D341Med (cell line): ENCODE measurements at regions not wholly inside any gene's neighbourhood (a gene's known extent, or its start where the extent isn't known, plus 50 kb on each side); places are given as distances from the start of the nearest gene placed in this dataset.
"Not testable (repeated sequence)": the region's sequence is repeated elsewhere in the genome, so short reads cannot be mapped to it uniquely, and the experiment has no call there.

Experiments used
- DNase-seq: peaks from one replicate; pipeline ENCODE4 v3.0.0; 2012; ENCODE audit warnings: low spot score

GRCh38 chrX:104513162-104513561 is 52.8 kb upstream of the IL1RAPL2 start:
- DNase-seq, result no peak

- DNase-seq, result no peak
These were observed 55.2 kb upstream of the IL1RAPL2 start for GRCh38 chrX:104510801-104511200.

GRCh38 chrX:104502460-104502859 is 63.5 kb upstream of the IL1RAPL2 start:
- no peak for DNase-seq

- DNase-seq, result no peak
These were observed 77.2 kb upstream of the IL1RAPL2 start for GRCh38 chrX:104488811-104489210.

DNA sequence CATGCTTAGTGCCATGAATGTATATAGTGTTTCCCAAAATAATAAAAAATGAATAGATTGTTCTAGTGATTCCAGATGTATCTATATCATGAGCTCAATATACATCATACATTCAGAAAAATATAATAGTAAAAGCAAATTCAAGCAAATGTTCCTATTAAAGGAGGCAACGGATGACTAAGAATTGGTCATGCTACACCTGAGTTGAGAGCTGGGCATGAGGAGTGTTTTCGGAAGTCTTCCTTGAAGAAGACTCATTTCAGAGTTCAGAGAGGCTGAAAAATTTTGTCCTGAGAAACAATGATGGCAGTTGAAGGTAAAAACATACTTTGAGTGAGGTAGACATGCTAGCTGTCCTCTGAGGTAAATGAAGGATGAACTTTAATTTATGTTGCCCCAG is 79.3 kb upstream of the IL1RAPL2 start:
- DNase-seq, result no peak

- DNase-seq, result no peak
These were observed 83.2 kb upstream of the IL1RAPL2 start for GRCh38 chrX:104482757-104483156.

GRCh38 chrX:104469771-104470170 is 96.2 kb upstream of the IL1RAPL2 start:
- no peak for DNase-seq

DNA sequence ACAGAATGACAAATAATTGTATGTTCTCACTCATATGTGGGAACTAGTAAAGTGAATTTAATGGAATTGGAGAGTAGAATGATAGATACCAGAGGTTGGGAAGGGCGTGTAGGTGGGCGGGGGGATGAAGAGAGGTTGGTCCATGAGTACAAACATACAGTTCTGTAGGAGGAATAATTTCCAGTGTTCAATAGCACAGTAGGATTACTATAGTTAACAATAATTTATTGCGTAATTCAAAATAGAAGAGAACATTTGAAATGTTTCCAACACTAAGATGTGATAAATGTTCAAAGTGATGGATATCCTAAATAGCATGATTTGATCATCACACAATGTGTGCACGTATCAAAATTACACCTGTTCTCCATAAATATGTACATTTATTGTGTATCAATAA is 106.2 kb upstream of the IL1RAPL2 start:
- DNase-seq, result no peak

GRCh38 chrX:104457130-104457529 is 108.9 kb upstream of the IL1RAPL2 start:
- DNase-seq, result not testable (repeated sequence)

GRCh38 chrX:104450316-104450715 is 115.7 kb upstream of the IL1RAPL2 start:
- no peak for DNase-seq

- DNase-seq, result no peak
These were observed 120.4 kb upstream of the IL1RAPL2 start for GRCh38 chrX:104445591-104445990.

DNA sequence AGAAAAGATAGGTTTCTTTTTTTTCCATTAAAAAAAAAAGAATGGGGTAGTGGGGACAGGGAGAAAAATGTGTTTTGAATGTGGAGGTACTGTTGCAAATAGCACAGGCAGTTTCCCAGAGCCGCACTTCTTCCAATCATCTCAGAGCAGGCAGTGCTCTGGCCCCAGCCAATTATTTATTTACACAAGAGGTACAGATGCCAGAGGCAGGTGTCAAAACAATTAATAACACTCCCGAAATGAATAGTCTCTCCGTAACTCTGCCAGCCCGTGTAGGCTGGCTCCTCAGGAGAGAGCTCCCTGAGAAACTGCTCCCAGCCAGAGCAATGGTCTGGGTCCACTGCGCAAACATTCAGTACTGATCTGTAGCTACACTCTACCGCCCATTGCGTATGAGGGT is 130.8 kb upstream of the IL1RAPL2 start:
- DNase-seq, result no peak

GRCh38 chrX:104432321-104432720 is 133.7 kb upstream of the IL1RAPL2 start:
- DNase-seq, result no peak

DNA sequence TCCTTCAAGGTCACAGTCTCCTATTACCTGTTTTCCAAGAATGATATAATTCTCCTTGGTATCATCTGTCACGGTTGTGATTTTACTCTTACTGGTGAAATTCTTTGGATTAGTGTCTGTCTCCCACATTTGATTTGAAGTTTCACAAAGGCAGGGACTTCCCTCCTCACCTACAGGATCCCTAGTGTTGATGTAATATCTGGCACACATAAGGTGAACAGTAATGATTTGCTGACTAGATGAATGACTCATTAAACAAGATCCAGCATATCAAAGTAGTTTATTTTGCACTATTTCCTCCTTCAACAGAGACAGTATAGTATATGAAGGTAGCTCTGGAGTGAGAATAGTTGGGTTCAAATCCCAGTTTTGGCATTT is 135.3 kb upstream of the IL1RAPL2 start:
- DNase-seq, result no peak

GRCh38 chrX:104430072-104430741 is 135.8 kb upstream of the IL1RAPL2 start:
- DNase-seq, result no peak

DNA sequence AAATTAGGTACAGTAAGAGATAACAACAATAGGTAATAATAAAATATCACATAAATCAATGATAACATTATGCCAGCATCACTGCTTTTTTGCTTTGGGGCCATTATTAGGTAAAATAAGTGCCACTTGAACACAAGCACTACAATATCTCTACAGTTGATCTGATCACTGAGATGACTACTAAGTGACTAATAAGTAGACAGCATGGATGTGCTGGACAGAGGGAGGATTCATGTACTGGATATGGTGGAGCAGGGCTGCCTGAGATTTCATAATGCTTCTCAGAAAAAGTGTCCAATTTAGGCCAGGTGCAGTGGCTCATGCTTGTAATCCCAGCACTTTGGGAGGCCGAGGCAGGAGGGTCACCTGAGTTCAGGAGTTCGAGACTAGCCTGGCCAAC is 137.8 kb upstream of the IL1RAPL2 start:
- no peak for DNase-seq

- no peak for DNase-seq
These were observed 138.3 kb upstream of the IL1RAPL2 start for GRCh38 chrX:104427693-104428092.

GRCh38 chrX:104427073-104427472 is 138.9 kb upstream of the IL1RAPL2 start:
- DNase-seq, result no peak

DNA sequence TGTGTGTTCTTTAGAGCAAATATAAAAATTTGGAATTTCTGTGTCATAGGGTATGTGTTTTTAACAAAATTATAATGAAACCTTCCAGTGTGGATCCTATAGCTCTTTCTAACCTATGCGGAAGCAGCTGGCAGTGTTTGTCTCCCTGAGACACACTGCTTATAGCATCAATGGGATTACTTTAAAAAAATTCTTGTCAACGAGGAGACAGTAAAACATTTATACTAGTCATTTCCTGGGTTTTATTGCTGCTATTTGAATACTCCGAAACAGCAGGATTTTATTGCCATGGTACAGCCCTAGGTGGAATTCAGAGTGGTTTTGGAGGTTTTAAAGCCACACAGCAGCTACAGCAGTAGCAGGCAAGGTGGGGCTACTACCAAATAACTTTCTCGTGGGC is 145.1 kb upstream of the IL1RAPL2 start:
- no peak for DNase-seq

- DNase-seq, result no peak
These were observed 146.1 kb upstream of the IL1RAPL2 start for GRCh38 chrX:104419926-104420325.

DNA sequence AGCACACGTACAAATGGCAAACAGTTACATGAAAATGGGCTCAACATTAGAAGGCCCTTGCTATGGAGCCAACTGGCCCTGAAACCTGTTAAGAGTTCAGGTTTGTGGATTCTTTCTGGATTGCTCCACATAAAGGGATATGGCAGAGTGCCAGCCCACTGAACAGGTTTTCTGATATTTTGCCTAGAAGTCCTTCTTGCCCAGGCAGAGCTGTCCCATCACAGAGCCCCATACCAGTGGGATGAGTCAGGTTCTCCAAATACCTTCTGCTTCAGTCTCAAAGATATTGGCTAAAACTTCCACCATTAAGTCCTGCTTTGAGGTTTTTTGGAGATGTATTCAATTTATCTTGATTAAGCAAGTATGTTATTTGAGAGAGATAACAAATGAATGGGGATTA is 146.8 kb upstream of the IL1RAPL2 start:
- DNase-seq, result no peak

DNA sequence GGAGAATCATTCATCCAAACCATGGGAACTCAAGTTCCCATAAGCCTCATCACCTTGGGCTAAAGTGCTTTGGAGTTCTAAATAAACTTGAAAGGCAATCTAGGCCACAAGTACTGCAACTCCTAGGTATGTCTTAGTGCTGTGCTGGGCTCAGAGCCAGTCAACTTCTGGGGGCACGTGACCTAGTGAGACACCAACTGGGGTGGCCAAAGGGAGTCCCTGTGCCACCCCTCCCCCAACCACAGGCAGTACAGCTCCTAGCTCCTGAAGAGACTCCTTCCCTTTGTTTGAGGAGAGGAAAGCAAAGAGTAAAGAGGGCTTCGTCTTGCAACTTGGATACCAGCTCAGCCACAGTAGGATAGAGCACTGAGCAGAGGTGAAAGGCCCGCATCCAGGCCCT is 154.2 kb upstream of the IL1RAPL2 start:
- no peak for DNase-seq

- no peak for DNase-seq
These were observed 145.7 kb upstream of the ESX1 start for GRCh38 chrX:104400387-104400786.

DNA sequence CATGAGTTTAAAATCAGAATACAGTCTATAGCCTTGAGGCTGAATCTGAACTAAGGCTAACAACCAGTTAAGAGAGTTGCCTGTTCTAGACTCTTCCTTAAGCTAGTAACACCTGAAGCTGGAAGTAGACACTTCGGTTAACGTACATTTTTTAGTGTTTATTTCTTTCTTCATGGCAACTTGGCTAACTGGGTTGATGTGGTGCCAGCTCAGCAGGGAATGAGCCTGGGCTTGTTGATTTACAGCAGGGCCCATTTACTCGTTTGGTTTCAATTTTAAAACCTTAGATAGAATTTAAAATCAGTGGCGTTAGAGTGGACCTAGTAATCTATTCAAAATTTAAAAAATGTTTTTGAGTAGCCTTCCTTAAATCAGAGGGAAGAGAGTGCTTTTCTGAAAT is 137.6 kb upstream of the ESX1 start:
- DNase-seq, result no peak

GRCh38 chrX:104391906-104392305 is 137.2 kb upstream of the ESX1 start:
- DNase-seq, result no peak
